HepG2 (cell line): ENCODE measurements at regions not wholly inside any gene's neighbourhood (a gene's known extent, or its start where the extent isn't known, plus 50 kb on each side); places are given as distances from the start of the nearest gene placed in this dataset.

ENCODE experiments used
- ATAC-seq: fragments of 200-7000 bp; cut with Tn5 transposase; 3 replicates; pipeline ENCODE4 v1.9.1; 2020; ENCODE audit warnings: mild to moderate bottlenecking, moderate library complexity
- BruUV-seq: library from RNA; stranded (reverse); fragments of 400-500 nt; replicated peaks from 2 replicates; lab custom pipeline; 2021; lab: Mats Ljungman, UMichigan
- CTCF ChIA-PET: fragments of 300-600 bp; formaldehyde crosslinking; extraction: SDS; loops from one replicate; lab custom pipeline; 2021; ENCODE audit warnings: low total read pairs, inconsistent platforms, low intra/inter-chr PET ratio; lab: Yijun Ruan, JAX
- POLR2A ChIA-PET: fragments of 350-600 bp; sonication (Branson Sonifier 250); formaldehyde crosslinking; loops from one replicate; lab custom pipeline; 2020; ENCODE audit warnings: antibody characterized with exemption, inconsistent platforms; lab: Yijun Ruan, JAX
- DNase-seq: peaks from one replicate; pipeline ENCODE4 v3.0.0-alpha.2; 2015; ENCODE audit warnings: low spot score
- FAIRE-seq: peaks from 3 replicates; lab custom pipeline; 2011; peaks lifted over from hg19 to GRCh38; lab: Jason Lieb, UNC
- H2AFZ ChIP-seq: one replicate; pipeline ENCODE4 v1.6.1; 2011; ENCODE audit warnings: low read length, inconsistent platforms
- H3K27ac ChIP-seq: fragments of 300-600 bp; 3 replicates; pipeline ENCODE4 v1.8.0; 2011; ENCODE audit warnings: mixed run types, mild to moderate bottlenecking, mixed read lengths, low read length, inconsistent platforms; ENCODE audit not compliant: insufficient read depth; ENCODE audit errors: extremely low read length
- H3K27me3 ChIP-seq, 2 experiments: fragments of 200-600 bp in 1 of 2; 2 replicates in 1 of 2; 3 replicates in 1 of 2; pipeline versions ENCODE4 v1.6.0 to v1.8.0; 2011; ENCODE audit warnings: low read length in 2 of 2, mild to moderate bottlenecking in 2 of 2, moderate library complexity in 2 of 2, inconsistent platforms in 1 of 2; ENCODE audit not compliant: insufficient read depth in 2 of 2, control insufficient read depth in 1 of 2
- H3K36me3 ChIP-seq, 2 experiments: fragments of 200-600 bp in 1 of 2; replicated peaks in 1 of 2; 2 replicates in 1 of 2; 3 replicates in 1 of 2; pipeline versions ENCODE4 v1.5.1 to v1.8.0; 2011; ENCODE audit warnings: low read length in 2 of 2, inconsistent platforms in 1 of 2; ENCODE audit not compliant: insufficient read depth in 2 of 2, control insufficient read depth in 1 of 2
- H3K4me1 ChIP-seq: 2 replicates; pipeline ENCODE4 v1.5.1; 2012; ENCODE audit warnings: low read length, inconsistent platforms; ENCODE audit not compliant: insufficient read depth
- H3K4me2 ChIP-seq: 2 replicates; pipeline ENCODE4 v1.6.0; 2011; ENCODE audit warnings: low read depth, low read length, inconsistent platforms
- H3K4me3 ChIP-seq, 3 experiments: fragments of 200-600 bp in 1 of 3; sonication (generic), shearing (Covaris generic) in 1 of 3; replicated peaks in 1 of 3; 2 replicates each; pipeline ENCODE4 v1.5.1; 2011 to 2016; ENCODE audit warnings: low read length in 3 of 3, inconsistent platforms in 2 of 3, low read depth in 2 of 3, mild to moderate bottlenecking in 2 of 3, control low read depth in 1 of 3, mixed read lengths in 1 of 3; ENCODE audit not compliant: insufficient read depth in 1 of 3
- H3K79me2 ChIP-seq: one replicate; pipeline ENCODE4 v1.6.1; 2011; ENCODE audit warnings: low read length, inconsistent platforms; ENCODE audit not compliant: insufficient read depth
- H3K9ac ChIP-seq: 2 replicates; pipeline ENCODE4 v1.6.0; 2011; ENCODE audit warnings: mild to moderate bottlenecking, low read depth, low read length, inconsistent platforms; ENCODE audit not compliant: insufficient read depth
- H3K9me3 ChIP-seq: 2 replicates; pipeline ENCODE4 v1.5.1; 2012; ENCODE audit warnings: mild to moderate bottlenecking, low read length
- H4K20me1 ChIP-seq: 2 replicates; pipeline ENCODE4 v1.6.0; 2011; ENCODE audit warnings: inconsistent platforms, mild to moderate bottlenecking, low read length, moderate library complexity; ENCODE audit not compliant: insufficient read depth
- ARID3A ChIP-seq: IDR thresholded peaks from 2 replicates; pipeline ENCODE4 v1.6.1; 2012; ENCODE audit warnings: low read depth, low read length, improper control_type of control experiment
- CBFB ChIP-seq: sonication (generic); formaldehyde crosslinking; IDR thresholded peaks from 2 replicates; pipeline ENCODE4 v1.4.0; 2020; ENCODE audit warnings: missing genetic modification reagents
- CREM ChIP-seq, 2 experiments: sonication (generic) in 1 of 2; formaldehyde crosslinking in 1 of 2; IDR thresholded peaks; 2 replicates each; pipeline versions ENCODE4 v1.4.0 to v1.6.1; 2016 to 2020; ENCODE audit warnings: antibody characterized with exemption in 1 of 2, mild to moderate bottlenecking in 1 of 2, missing genetic modification reagents in 1 of 2
- GFI1 ChIP-seq: sonication (generic); formaldehyde crosslinking; IDR thresholded peaks from 2 replicates; pipeline ENCODE4 v1.5.0; 2020; ENCODE audit warnings: missing genetic modification reagents, mild to moderate bottlenecking, borderline replicate concordance
- MED1 ChIP-seq: sonication (generic); formaldehyde crosslinking; IDR thresholded peaks from 2 replicates; pipeline ENCODE4 v1.4.0; 2020; ENCODE audit warnings: missing genetic modification reagents
- MXI1 ChIP-seq: IDR thresholded peaks from 3 replicates; pipeline ENCODE4 v1.6.1; 2012; ENCODE audit warnings: low read depth, low read length, inconsistent platforms, borderline replicate concordance
- MYC ChIP-seq: sonication (generic); formaldehyde crosslinking; IDR thresholded peaks from 2 replicates; pipeline ENCODE4 v1.9.0; 2021; ENCODE audit warnings: missing genetic modification reagents, borderline replicate concordance
- MZF1 ChIP-seq: sonication (generic); formaldehyde crosslinking; IDR thresholded peaks from 2 replicates; pipeline ENCODE4 v1.8.1; 2023; ENCODE audit warnings: mild to moderate bottlenecking, missing genetic modification reagents, borderline replicate concordance
- NBN ChIP-seq: fragments of 450-650 bp; conservative IDR thresholded peaks from 2 replicates; pipeline ENCODE4 v1.6.1; 2017
- SAFB2 ChIP-seq: sonication (generic); formaldehyde crosslinking; IDR thresholded peaks from 2 replicates; pipeline ENCODE4 v1.5.1; 2020; ENCODE audit warnings: missing genetic modification reagents, low read depth, mild to moderate bottlenecking, borderline replicate concordance
- SMARCE1 ChIP-seq: fragments of 450-650 bp; IDR thresholded peaks from 2 replicates; pipeline ENCODE4 v1.6.1; 2017; ENCODE audit warnings: borderline replicate concordance
- SP1 ChIP-seq, 2 experiments: fragments of 450-650 bp in 1 of 2; sonication (generic) in 1 of 2; formaldehyde crosslinking in 1 of 2; IDR thresholded peaks; 2 replicates each; pipeline versions ENCODE4 v1.4.0 to v1.6.1; 2016 to 2020; ENCODE audit warnings: missing genetic modification reagents in 1 of 2
- SSRP1 ChIP-seq: IDR thresholded peaks from 2 replicates; pipeline ENCODE4 v1.6.1; 2016; ENCODE audit warnings: control low read depth
- ZNF430 ChIP-seq: sonication (generic); formaldehyde crosslinking; IDR thresholded peaks from 2 replicates; pipeline ENCODE4 v1.9.0; 2021; ENCODE audit warnings: mild to moderate bottlenecking, missing genetic modification reagents
- ZNF609 ChIP-seq: sonication (generic); formaldehyde crosslinking; IDR thresholded peaks from 2 replicates; pipeline ENCODE4 v1.4.0; 2020; ENCODE audit warnings: mild to moderate bottlenecking, missing genetic modification reagents, borderline replicate concordance
- WGBS: methylation state at CpG from one replicate; pipeline ENCODE4 v1.1.6; 2017; ENCODE audit warnings: low lambda C conversion rate; 5-methylcytosine and 5-hydroxymethylcytosine counted together
- in situ Hi-C: cut with HindIII; loops from 2 replicates; pipeline ENCODE4 v1.10.0; 2017; ENCODE audit warnings: low pct_unique_long_range_greater_than_20kb; ENCODE audit not compliant: extremely low pct_ligation_motif_present
- intact Hi-C: fragments of 100-400 bp; cut with micrococcal nuclease; formaldehyde crosslinking; loops from one replicate; pipeline ENCODE4 v1.10.0; 2022; ENCODE audit not compliant: unreplicated experiment

- in situ Hi-C loops, result no loop called here
- WGBS, result 21% methylated on average over 4 of the region's 6 CpGs
- H3K27me3 ChIP-seq, result no peaks in the 10 kb centered on the region
- no peak overlapping the region for H3K4me2 ChIP-seq
- POLR2A ChIA-PET, result no interaction called here
- BruUV-seq, result no TSS peak
- no peaks in the 10 kb centered on the region for H3K36me3 ChIP-seq
- no peak overlapping the region for H2AFZ ChIP-seq
- no peaks in the 10 kb centered on the region for H3K79me2 ChIP-seq
- no peak for TF ChIP-seq ARID3A
- TF ChIP-seq SP1 (IDR thresholded peaks at IDR 0.05), result no peak
- TF ChIP-seq SP1 (CRISPR knock-in tag; IDR thresholded peaks at IDR 0.05), result no peak
- TF ChIP-seq ZNF430 (CRISPR knock-in tag), result no peak
- TF ChIP-seq CBFB (CRISPR knock-in tag), result no peak
- TF ChIP-seq SSRP1 (CRISPR knock-in tag), result no peak
- no peak for TF ChIP-seq SAFB2 (CRISPR knock-in tag)
- no peak for TF ChIP-seq MXI1
- no peak for TF ChIP-seq MYC (CRISPR knock-in tag)
- no peak for TF ChIP-seq MZF1 (CRISPR knock-in tag)
- no peak for TF ChIP-seq SMARCE1
- TF ChIP-seq NBN, result no peak
- TF ChIP-seq GFI1 (CRISPR knock-in tag), result no peak
- no peak for TF ChIP-seq ZNF609
- no peak for TF ChIP-seq MED1
- no peak for TF ChIP-seq CREM (IDR thresholded peaks at IDR 0.05)
- no peak for TF ChIP-seq CREM (CRISPR knock-in tag; IDR thresholded peaks at IDR 0.05)
- TF ChIP-seq, all 625 proteins: peak for 0
- no peaks in the 10 kb centered on the region for H4K20me1 ChIP-seq
- H3K9me3 ChIP-seq, result no peaks in the 10 kb centered on the region
- no peak overlapping the region for H3K27ac ChIP-seq
- H3K4me3 ChIP-seq, result no peak overlapping the region
- H3K4me1 ChIP-seq, result no peaks in the 10 kb centered on the region
- intact Hi-C loops, result no loop called here
- ATAC-seq (no peak), DNase-seq (no peak), FAIRE-seq (no peak)
- no peak overlapping the region for H3K9ac ChIP-seq
- CTCF ChIA-PET, result no interaction called here
Observed at GRCh38 chr16:54806378-54806777, 124.3 kb upstream of the IRX5 start.
